H1 (cell line): ENCODE measurements at regions not wholly inside any gene's neighbourhood (a gene's known extent, or its start where the extent isn't known, plus 50 kb on each side); places are given as distances from the start of the nearest gene placed in this dataset.

ENCODE experiments used
- CTCF ChIA-PET: fragments of 300-600 bp; sonication (Branson Sonifier 250); formaldehyde crosslinking; loops from one replicate; lab custom pipeline; 2021; ENCODE audit not compliant: partially characterized antibody; lab: Charles Lee
- POLR2A ChIA-PET: fragments of 300-600 bp; sonication (Branson Sonifier 250); formaldehyde crosslinking; loops from one replicate; lab custom pipeline; 2021; ENCODE audit warnings: inconsistent platforms; ENCODE audit not compliant: partially characterized antibody; lab: Charles Lee
- DNase-seq, 2 experiments: peaks; one replicate each; pipeline versions ENCODE4 v3.0.0 to v3.0.0-alpha.2; 2010 to 2022; ENCODE audit warnings: low spot score in 2 of 2, low read depth in 1 of 2, mixed read lengths in 1 of 2
- FAIRE-seq: peaks from 2 replicates; lab custom pipeline; 2011; peaks lifted over from hg19 to GRCh38; lab: Jason Lieb, UNC
- H2AFZ ChIP-seq: 2 replicates; pipeline ENCODE4 v1.8.1; 2012; ENCODE audit warnings: low read length, inconsistent platforms
- H2AK5ac ChIP-seq: 2 replicates; pipeline ENCODE4 v1.6.1; 2013; ENCODE audit warnings: low read depth, low read length
- H2BK120ac ChIP-seq: replicated peaks from 2 replicates; pipeline ENCODE3; 2013; ENCODE audit warnings: low read depth, low read length, inconsistent platforms
- H2BK12ac ChIP-seq: 2 replicates; pipeline ENCODE4 v1.6.1; 2013; ENCODE audit warnings: low read depth, low read length
- H2BK15ac ChIP-seq: 2 replicates; pipeline ENCODE4 v1.6.1; 2013; ENCODE audit warnings: low read length
- H2BK20ac ChIP-seq: 2 replicates; pipeline ENCODE4 v1.6.1; 2013; ENCODE audit warnings: low read length
- H2BK5ac ChIP-seq: 2 replicates; pipeline ENCODE4 v1.6.1; 2013; ENCODE audit warnings: low read depth, low read length
- H3K14ac ChIP-seq: 2 replicates; pipeline ENCODE4 v1.6.1; 2013; ENCODE audit warnings: inconsistent platforms; ENCODE audit not compliant: insufficient read length
- H3K18ac ChIP-seq: 2 replicates; pipeline ENCODE4 v1.6.1; 2013; ENCODE audit warnings: low read length; ENCODE audit errors: extremely low read depth
- H3K23ac ChIP-seq: 2 replicates; pipeline ENCODE4 v1.6.1; 2013; ENCODE audit warnings: inconsistent platforms; ENCODE audit not compliant: insufficient read length
- H3K23me2 ChIP-seq: 2 replicates; pipeline ENCODE4 v1.6.1; 2013; ENCODE audit warnings: low read depth, low read length
- H3K27ac ChIP-seq: 2 replicates; pipeline ENCODE4 v1.6.1; 2011; ENCODE audit warnings: low read depth, low read length, inconsistent platforms
- H3K27me3 ChIP-seq, 4 experiments: replicated peaks in 1 of 4; 1 replicate in 1 of 4; 2 replicates in 3 of 4; pipeline versions ENCODE4 v1.6.1 to v1.8.1; 2011 to 2013; ENCODE audit warnings: low read length in 3 of 4, mild to moderate bottlenecking in 3 of 4, inconsistent platforms in 2 of 4, mixed read lengths in 2 of 4, moderate library complexity in 1 of 4; ENCODE audit not compliant: control insufficient read depth in 3 of 4, insufficient read depth in 3 of 4; ENCODE audit errors: extremely low read depth in 1 of 4
- H3K36me3 ChIP-seq, 4 experiments: 2 replicates each; pipeline versions ENCODE4 v1.6.1 to v1.8.1; 2011 to 2013; ENCODE audit warnings: mild to moderate bottlenecking in 4 of 4, low read length in 3 of 4, moderate library complexity in 2 of 4, control low read depth in 1 of 4, inconsistent platforms in 1 of 4; ENCODE audit not compliant: insufficient read depth in 4 of 4, control insufficient read depth in 2 of 4
- H3K4ac ChIP-seq: replicated peaks from 2 replicates; pipeline ENCODE3; 2013; ENCODE audit warnings: low read length, low read depth, mixed read lengths, inconsistent platforms; ENCODE audit not compliant: insufficient read length
- H3K4me1 ChIP-seq, 4 experiments: replicated peaks in 1 of 4; 1 replicate in 1 of 4; 2 replicates in 3 of 4; pipeline versions ENCODE4 v1.6.1 to v1.8.1; 2011 to 2013; ENCODE audit warnings: low read length in 3 of 4, inconsistent platforms in 2 of 4, mixed read lengths in 1 of 4; ENCODE audit not compliant: insufficient read depth in 4 of 4, control insufficient read depth in 3 of 4
- H3K4me2 ChIP-seq, 2 experiments: 2 replicates each; pipeline versions ENCODE4 v1.6.1 to v1.8.1; 2011 to 2013; ENCODE audit warnings: low read depth in 2 of 2, low read length in 2 of 2, control low read depth in 1 of 2, inconsistent platforms in 1 of 2, mild to moderate bottlenecking in 1 of 2; ENCODE audit not compliant: insufficient read depth in 1 of 2
- H3K4me3 ChIP-seq, 4 experiments: fragments of 200-600, 300-600 bp in 1 of 4; sonication (generic), shearing (Covaris generic), sonication (Bioruptor Twin) in 1 of 4; 2 replicates each; pipeline versions ENCODE4 v1.5.1 to v1.8.1; 2011 to 2016; ENCODE audit warnings: low read length in 4 of 4, low read depth in 3 of 4, control low read depth in 2 of 4, inconsistent platforms in 2 of 4, mild to moderate bottlenecking in 2 of 4, mixed read lengths in 1 of 4, moderate library complexity in 1 of 4; ENCODE audit not compliant: insufficient read depth in 2 of 4; ENCODE audit errors: extremely low read depth in 1 of 4
- H3K56ac ChIP-seq: replicated peaks from 2 replicates; pipeline ENCODE3; 2013; ENCODE audit warnings: low read depth, mild to moderate bottlenecking, mixed read lengths, low read length, inconsistent platforms; ENCODE audit not compliant: insufficient read length
- H3K79me1 ChIP-seq: 2 replicates; pipeline ENCODE4 v1.6.1; 2013; ENCODE audit warnings: low read depth, low read length, control low read depth
- H3K79me2 ChIP-seq, 2 experiments: 2 replicates each; pipeline versions ENCODE4 v1.6.1 to v1.8.1; 2012 to 2013; ENCODE audit warnings: low read length in 2 of 2, mild to moderate bottlenecking in 2 of 2, inconsistent platforms in 1 of 2; ENCODE audit not compliant: insufficient read depth in 2 of 2, control insufficient read depth in 1 of 2
- H3K9ac ChIP-seq, 4 experiments: replicated peaks in 1 of 4; 1 replicate in 1 of 4; 2 replicates in 3 of 4; pipeline versions ENCODE4 v1.6.1 to v1.8.1; 2011 to 2013; ENCODE audit warnings: low read depth in 3 of 4, low read length in 3 of 4, control low read depth in 2 of 4, mild to moderate bottlenecking in 2 of 4, moderate library complexity in 2 of 4, inconsistent platforms in 1 of 4; ENCODE audit errors: extremely low read depth in 1 of 4
- H3K9me3 ChIP-seq, 2 experiments: 2 replicates each; pipeline versions ENCODE4 v1.6.1 to v1.8.1; 2012 to 2013; ENCODE audit warnings: mild to moderate bottlenecking in 2 of 2, moderate library complexity in 2 of 2, control low read depth in 1 of 2, inconsistent platforms in 1 of 2, low read depth in 1 of 2, low read length in 1 of 2, mixed read lengths in 1 of 2; ENCODE audit not compliant: insufficient read depth in 2 of 2
- H4K20me1 ChIP-seq, 2 experiments: replicated peaks in 1 of 2; 2 replicates each; pipeline versions ENCODE3 to v1.8.1; 2011 to 2013; ENCODE audit warnings: inconsistent platforms in 2 of 2, low read length in 2 of 2, mild to moderate bottlenecking in 1 of 2; ENCODE audit not compliant: insufficient read depth in 2 of 2, control insufficient read depth in 1 of 2
- H4K5ac ChIP-seq: 2 replicates; pipeline ENCODE4 v1.6.1; 2013; ENCODE audit warnings: low read length, low read depth, mixed read lengths, inconsistent platforms; ENCODE audit not compliant: insufficient read length
- H4K8ac ChIP-seq: 2 replicates; pipeline ENCODE4 v1.8.0; 2013; ENCODE audit warnings: mild to moderate bottlenecking, moderate library complexity, low read length, inconsistent platforms; ENCODE audit not compliant: insufficient read depth; ENCODE audit errors: extremely low read depth
- H4K91ac ChIP-seq: replicated peaks from 2 replicates; pipeline ENCODE3; 2013; ENCODE audit warnings: low read length, mixed read lengths, inconsistent platforms; ENCODE audit not compliant: insufficient read length
- CEBPB ChIP-seq: IDR thresholded peaks from 2 replicates; pipeline ENCODE4 v1.6.1; 2012; ENCODE audit warnings: low read depth, low read length
- CHD2 ChIP-seq: IDR thresholded peaks from 2 replicates; pipeline ENCODE4 v1.6.1; 2012; ENCODE audit warnings: low read length, improper control_type of control experiment
- CTBP2 ChIP-seq: IDR thresholded peaks from 2 replicates; pipeline ENCODE4 v1.7.0; 2011; ENCODE audit warnings: borderline replicate concordance, mild to moderate bottlenecking, moderate library complexity, mixed read lengths, low read length; ENCODE audit not compliant: insufficient read depth, insufficient read length
- CTCF ChIP-seq, 3 experiments: IDR thresholded peaks; 1 replicate in 2 of 3; 2 replicates in 1 of 3; pipeline versions ENCODE4 v1.5.1 to v1.6.1; 2011; ENCODE audit warnings: low read length in 3 of 3, mild to moderate bottlenecking in 3 of 3, inconsistent platforms in 2 of 3, low read depth in 1 of 3, moderate library complexity in 1 of 3; ENCODE audit not compliant: insufficient read depth in 1 of 3; ENCODE audit errors: control extremely low read depth in 1 of 3
- HDAC6 ChIP-seq: IDR thresholded peaks from one replicate; pipeline ENCODE4 v1.7.1; 2012; ENCODE audit warnings: low read depth, mild to moderate bottlenecking, inconsistent platforms, low read length, moderate library complexity
- MAFK ChIP-seq: IDR thresholded peaks from 2 replicates; pipeline ENCODE4 v1.6.1; 2012; ENCODE audit warnings: low read depth, mild to moderate bottlenecking, improper control_type of control experiment, low read length
- NRF1 ChIP-seq: IDR thresholded peaks from 2 replicates; pipeline ENCODE4 v1.6.1; 2011; ENCODE audit warnings: mild to moderate bottlenecking, low read depth, low read length, improper control_type of control experiment
- SIRT6 ChIP-seq: IDR thresholded peaks from one replicate; pipeline ENCODE4 v1.7.1; 2012; ENCODE audit warnings: low read length, inconsistent platforms
- TAF1 ChIP-seq: IDR thresholded peaks from 2 replicates; pipeline ENCODE4 v1.6.1; 2011; ENCODE audit warnings: mild to moderate bottlenecking, low read depth, low read length
- TAF7 ChIP-seq: optimal IDR thresholded peaks from 2 replicates; pipeline ENCODE3; 2011; ENCODE audit warnings: low read depth, mild to moderate bottlenecking, inconsistent platforms, low read length, moderate library complexity, borderline replicate concordance
- WGBS, 2 experiments: shearing (Covaris generic) in 1 of 2; methylation state at CpG; one replicate each; pipeline versions ENCODE4 v1.1.6 to v1.1.7; 2013 to 2015; ENCODE audit warnings: low lambda C conversion rate in 2 of 2, mixed read lengths in 2 of 2, inconsistent platforms in 1 of 2, low coverage in 1 of 2, missing lambda C conversion rate in 1 of 2; ENCODE audit not compliant: insufficient replicate concordance in 2 of 2, insufficient coverage in 1 of 2, insufficient read length in 1 of 2; ENCODE audit errors: extremely low coverage in 1 of 2, missing lambda C conversion rate in 1 of 2; 5-methylcytosine and 5-hydroxymethylcytosine counted together
- TF ChIP-seq, protein P1 (sequence below): IDR thresholded peaks from 2 replicates; pipeline ENCODE4 v1.6.1; 2012; ENCODE audit warnings: inconsistent platforms

- Histone ChIP-seq H4K8ac (no peak overlapping the region), H4K20me1 (no peaks in the 10 kb centered on the region), H3K27ac (no peak overlapping the region), H2AK5ac (no peak overlapping the region), H3K18ac (no peak overlapping the region), H3K9ac (no peak overlapping the region), H3K79me1 (no peaks in the 10 kb centered on the region), H3K56ac (no peak overlapping the region), H2BK20ac (no peak overlapping the region), H2AFZ (no peak overlapping the region), H3K9me3 (peaks cover 10 to 14% of the 10 kb centered on the region in 2 experiments; a peak in 3 of 4 replicates), H3K4me1 (no peaks in the 10 kb centered on the region), H3K23me2 (no peaks in the 10 kb centered on the region), H3K4me2 (no peak overlapping the region), H4K5ac (no peak overlapping the region), H2BK5ac (no peak overlapping the region), H3K27me3 (no peaks in the 10 kb centered on the region), H2BK15ac (no peak overlapping the region), H3K14ac (no peak overlapping the region), H2BK120ac (no peak overlapping the region), H3K36me3 (peaks cover 0 to 5% (median 0%) of the 10 kb centered on the region in 4 experiments; a peak in 1 of 8 replicates), H2BK12ac (no peak overlapping the region), H3K79me2 (no peaks in the 10 kb centered on the region), H4K91ac (no peak overlapping the region), H3K4me3 (no peak overlapping the region), H3K4ac (no peak overlapping the region), H3K23ac (no peak overlapping the region)
- 91% methylated on average over 3 of the region's 3 CpGs; no CpG with 5 or more reads in 1 of the 2 experiments for WGBS, 2 experiments
- FAIRE-seq = no peak
- ChIA-PET POLR2A (no interaction called here), CTCF (interaction anchor here (1.7 kb wide), 1 partner anchor 68 kb away, joined by 4 read pairs; no protein-coding TSS in a partner anchor)
- DNase-seq = no peak
- TF ChIP-seq TAF7 (no peak), CTCF (IDR thresholded peaks at IDR 0.05; ENCODE audit: control extremely low read depth in 1 of 3, insufficient read depth in 1 of 3, low read depth in 1 of 3, low read length in 3 of 3) (no peak), CEBPB (no peak), CHD2 (no peak), SIRT6 (no peak), CTBP2 (no peak), NRF1 (no peak), TAF1 (no peak), MAFK (no peak), HDAC6 (no peak)
- TF ChIP-seq, protein P1, sequence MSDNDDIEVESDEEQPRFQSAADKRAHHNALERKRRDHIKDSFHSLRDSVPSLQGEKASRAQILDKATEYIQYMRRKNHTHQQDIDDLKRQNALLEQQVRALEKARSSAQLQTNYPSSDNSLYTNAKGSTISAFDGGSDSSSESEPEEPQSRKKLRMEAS = no peak
Measured at GRCh38 chr20:20772497-20773085, 60.1 kb upstream of the RALGAPA2 start.
